Liver (tissue), 8 donors: ENCODE measurements at regions not wholly inside any gene's neighbourhood (a gene's known extent, or its start where the extent isn't known, plus 50 kb on each side); places are given as distances from the start of the nearest gene placed in this dataset.

ENCODE experiments used
- DNase-seq: peaks from one replicate; pipeline ENCODE4 v3.0.0-alpha.2; 2017; ENCODE audit warnings: low spot score
- H3K27ac ChIP-seq, 2 donors: one replicate each; pipeline ENCODE4 v1.7.0; 2013; ENCODE audit warnings: inconsistent platforms in 2 of 2, low read length in 2 of 2, control low read depth in 1 of 2, low read depth in 1 of 2, mild to moderate bottlenecking in 1 of 2
- H3K27me3 ChIP-seq, 4 donors: one replicate each; pipeline versions ENCODE4 v1.6.1 to v1.7.0; 2013; ENCODE audit warnings: low read length in 3 of 4, inconsistent platforms in 1 of 4, mild to moderate bottlenecking in 1 of 4, moderate library complexity in 1 of 4; ENCODE audit not compliant: control insufficient read depth in 4 of 4, insufficient read depth in 4 of 4
- H3K36me3 ChIP-seq, 4 donors: one replicate each; pipeline versions ENCODE4 v1.6.1 to v1.7.0; 2013; ENCODE audit warnings: low read length in 3 of 4, mild to moderate bottlenecking in 3 of 4, low read depth in 1 of 4, moderate library complexity in 1 of 4; ENCODE audit not compliant: control insufficient read depth in 4 of 4, insufficient read depth in 3 of 4
- H3K4me1 ChIP-seq, 4 donors: one replicate each; pipeline versions ENCODE4 v1.6.1 to v1.7.0; 2013; ENCODE audit warnings: low read length in 3 of 4, mild to moderate bottlenecking in 3 of 4, moderate library complexity in 1 of 4; ENCODE audit not compliant: control insufficient read depth in 4 of 4, insufficient read depth in 4 of 4
- H3K4me3 ChIP-seq, 3 donors: one replicate each; pipeline versions ENCODE4 v1.6.1 to v1.7.0; 2013; ENCODE audit warnings: low read length in 3 of 3, control low read depth in 1 of 3, low read depth in 1 of 3, mild to moderate bottlenecking in 1 of 3
- H3K9ac ChIP-seq, 2 donors: one replicate each; pipeline ENCODE4 v1.7.0; 2013; ENCODE audit warnings: low read length in 2 of 2, mild to moderate bottlenecking in 2 of 2, moderate library complexity in 2 of 2, control low read depth in 1 of 2, low read depth in 1 of 2
- H3K9me3 ChIP-seq, 4 donors: one replicate each; pipeline versions ENCODE4 v1.6.1 to v1.7.0; 2013; ENCODE audit warnings: low read length in 3 of 4; ENCODE audit not compliant: control insufficient read depth in 4 of 4
- ATF3 ChIP-seq: IDR thresholded peaks from 2 replicates; pipeline ENCODE4 v1.6.1; 2016; ENCODE audit warnings: antibody characterized with exemption
- CTCF ChIP-seq: fragments of 150-350 bp; IDR thresholded peaks from 2 replicates; pipeline ENCODE4 v1.5.1; 2017; ENCODE audit warnings: improper control_type of control experiment, low read depth, low read length; ENCODE audit not compliant: missing input control
- EGR1 ChIP-seq, 2 donors: IDR thresholded peaks; 2 replicates each; pipeline ENCODE4 v1.6.1; 2016 to 2018; ENCODE audit warnings: antibody characterized with exemption in 2 of 2, low read depth in 2 of 2
- FOXA1 ChIP-seq: IDR thresholded peaks from 2 replicates; pipeline ENCODE4 v1.6.1; 2016; ENCODE audit warnings: antibody characterized with exemption
- FOXA2 ChIP-seq: IDR thresholded peaks from 2 replicates; pipeline ENCODE4 v1.6.1; 2016; ENCODE audit warnings: antibody characterized with exemption
- GABPA ChIP-seq, 2 donors: IDR thresholded peaks in 1 of 2; conservative IDR thresholded peaks in 1 of 2; 2 replicates each; pipeline ENCODE4 v1.6.1; 2016; ENCODE audit warnings: antibody characterized with exemption in 2 of 2, mild to moderate bottlenecking in 1 of 2, moderate library complexity in 1 of 2
- HNF4A ChIP-seq, 2 donors: conservative IDR thresholded peaks; 2 replicates each; pipeline ENCODE4 v1.6.1; 2016; ENCODE audit warnings: antibody characterized with exemption in 2 of 2, mild to moderate bottlenecking in 2 of 2
- HNF4G ChIP-seq: IDR thresholded peaks from 2 replicates; pipeline ENCODE4 v1.6.1; 2016; ENCODE audit warnings: antibody characterized with exemption
- JUND ChIP-seq, 2 donors: IDR thresholded peaks; 2 replicates each; pipeline ENCODE4 v1.6.1; 2016; ENCODE audit warnings: antibody characterized with exemption in 2 of 2
- MAX ChIP-seq: IDR thresholded peaks from 2 replicates; pipeline ENCODE4 v1.6.1; 2016; ENCODE audit warnings: antibody characterized with exemption
- NR2F2 ChIP-seq: IDR thresholded peaks from 2 replicates; pipeline ENCODE4 v1.6.1; 2016; ENCODE audit warnings: antibody characterized with exemption
- RAD21 ChIP-seq, 2 donors: IDR thresholded peaks; 2 replicates each; pipeline ENCODE4 v1.6.1; 2016; ENCODE audit warnings: antibody characterized with exemption in 2 of 2, mild to moderate bottlenecking in 2 of 2
- REST ChIP-seq: IDR thresholded peaks from 2 replicates; pipeline ENCODE4 v1.6.1; 2016; ENCODE audit warnings: antibody characterized with exemption, mild to moderate bottlenecking
- RXRA ChIP-seq, 2 donors: IDR thresholded peaks; 2 replicates each; pipeline ENCODE4 v1.6.1; 2017 to 2018; ENCODE audit warnings: antibody characterized with exemption in 2 of 2, mild to moderate bottlenecking in 1 of 2
- SP1 ChIP-seq: IDR thresholded peaks from 2 replicates; pipeline ENCODE4 v1.6.1; 2018; ENCODE audit warnings: antibody characterized with exemption, mild to moderate bottlenecking
- TAF1 ChIP-seq: conservative IDR thresholded peaks from 2 replicates; pipeline ENCODE4 v1.6.1; 2016; ENCODE audit warnings: antibody characterized with exemption, mild to moderate bottlenecking
- YY1 ChIP-seq: IDR thresholded peaks from 2 replicates; pipeline ENCODE4 v1.6.1; 2016; ENCODE audit warnings: antibody characterized with exemption, mild to moderate bottlenecking
- ZBTB33 ChIP-seq: IDR thresholded peaks from 2 replicates; pipeline ENCODE4 v1.6.1; 2016; ENCODE audit warnings: antibody characterized with exemption
- WGBS: extraction: QIAGEN DNeasy Blood & Tissue Kit; methylation state at CpG from one replicate; pipeline ENCODE4 v1.1.7; 2013; 5-methylcytosine and 5-hydroxymethylcytosine counted together
- donor health status: healthy.
- donor health status: healthy.
- donor health status: healthy.
- donor health status: healthy.
- donor health status: healthy.

- no peaks in the 10 kb centered on the region for H3K27me3 ChIP-seq
- H3K9ac ChIP-seq: no peak overlapping the region
- no peaks in the 10 kb centered on the region for H3K4me1 ChIP-seq
- no peaks in the 10 kb centered on the region for H3K36me3 ChIP-seq
- no peak overlapping the region for H3K4me3 ChIP-seq
- H3K27ac ChIP-seq: no peak overlapping the region
- 38% methylated on average over 3 of the region's 3 CpGs for WGBS
- TF ChIP-seq MAX (no peak), GABPA (IDR thresholded peaks at IDR 0.05 in 1 of 2, conservative IDR thresholded peaks at IDR 0.05 in 1 of 2) (no peak), HNF4G (no peak), REST (no peak), JUND (IDR thresholded peaks at IDR 0.05) (no peak), RAD21 (IDR thresholded peaks at IDR 0.05) (no peak), FOXA1 (no peak), RXRA (IDR thresholded peaks at IDR 0.05) (no peak), SP1 (no peak), HNF4A (conservative IDR thresholded peaks at IDR 0.05) (no peak), NR2F2 (no peak), CTCF (no peak), FOXA2 (no peak), TAF1 (no peak), ATF3 (no peak), EGR1 (IDR thresholded peaks at IDR 0.05; ENCODE audit: low read depth in 2 of 2) (no peak), YY1 (no peak), ZBTB33 (no peak)
- no peaks in the 10 kb centered on the region for H3K9me3 ChIP-seq
- DNase-seq: no peak
Measured at GRCh38 chr13:86486582-86486981, 687.4 kb upstream of the SLITRK6 start.

- Histone ChIP-seq H3K4me3 (no peak overlapping the region), H3K9me3 (no peaks in the 10 kb centered on the region), H3K27ac (no peak overlapping the region), H3K9ac (no peak overlapping the region), H3K4me1 (no peaks in the 10 kb centered on the region), H3K36me3 (peaks cover 0 to 2% (median 0%) of the 10 kb centered on the region in 4 donors), H3K27me3 (no peaks in the 10 kb centered on the region)
- DNase-seq: no peak
- WGBS: 91% methylated on average over 1 of the region's 1 CpG
- TF ChIP-seq RAD21 (IDR thresholded peaks at IDR 0.05) (no peak), GABPA (IDR thresholded peaks at IDR 0.05 in 1 of 2, conservative IDR thresholded peaks at IDR 0.05 in 1 of 2) (no peak), RXRA (IDR thresholded peaks at IDR 0.05) (no peak), REST (no peak), EGR1 (IDR thresholded peaks at IDR 0.05; ENCODE audit: low read depth in 2 of 2) (no peak), NR2F2 (no peak), ZBTB33 (no peak), SP1 (no peak), YY1 (no peak), HNF4A (conservative IDR thresholded peaks at IDR 0.05) (no peak), HNF4G (no peak), TAF1 (no peak), ATF3 (no peak), FOXA2 (no peak)
Measured at GRCh38 chr13:86491121-86491520, 691.9 kb upstream of the SLITRK6 start.
